ENCODE measurements at regions not wholly inside any gene's neighbourhood (a gene's known extent, or its start where the extent isn't known, plus 50 kb on each side); places are given as distances from the start of the nearest gene placed in this dataset.

GRCh38 chr3:76776927-76777326 is 263.0 kb upstream of the ROBO2 start:
- Histone ChIP-seq H3K27ac (replicated peaks in 1 of 4) (no peak overlapping the region), H3K4me3 (no peak overlapping the region), H3K36me3 (no peaks in the 10 kb centered on the region), H3K27me3 (no peaks in the 10 kb centered on the region), H3K9me3 (no peaks in the 10 kb centered on the region), H3K4me1 (no peaks in the 10 kb centered on the region)
- DNase-seq (ENCODE audit: extremely low spot score) = no peak
- intact Hi-C loops (cut with DNase I) = no loop called here
- TF ChIP-seq CTCF (IDR thresholded peaks at IDR 0.05) (no peak), EP300 (IDR thresholded peaks at IDR 0.05) (no peak), POLR2AphosphoS5 (IDR thresholded peaks at IDR 0.05) (no peak), POLR2A (IDR thresholded peaks at IDR 0.05; ENCODE audit: low read depth) (no peak)
- WGBS = 63% methylated on average over 3 of the region's 3 CpGs

DNA sequence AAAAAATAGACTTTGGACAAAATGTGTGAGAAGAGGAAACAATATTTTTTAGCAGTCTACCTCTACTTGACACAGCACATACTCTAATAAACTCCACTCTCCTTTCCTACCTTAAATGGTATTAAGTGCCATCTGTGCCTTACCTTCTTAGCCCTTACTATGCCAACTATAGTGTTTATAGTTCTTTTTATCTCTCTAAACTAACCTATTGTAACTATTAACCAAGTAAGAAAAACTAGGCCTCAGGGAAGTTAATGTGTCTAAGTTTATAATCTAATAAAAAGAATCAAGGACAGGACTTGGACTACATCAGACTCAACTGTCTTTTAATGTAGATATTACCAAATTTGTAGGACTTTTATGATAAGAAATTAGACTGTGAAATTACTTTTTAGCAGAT is 251.7 kb upstream of the ROBO2 start:
- intact Hi-C loops (cut with DNase I) = no loop called here
- no peak overlapping the region for H3K27ac ChIP-seq (replicated peaks in 1 of 4)
- H3K4me1 ChIP-seq = no peaks in the 10 kb centered on the region
- no peaks in the 10 kb centered on the region for H3K27me3 ChIP-seq
- H3K4me3 ChIP-seq = no peak overlapping the region
- no peak for DNase-seq (ENCODE audit: extremely low spot score)
- peaks cover 0 to 4% (median 1%) of the 10 kb centered on the region in 4 donors for H3K9me3 ChIP-seq
- TF ChIP-seq POLR2AphosphoS5 (IDR thresholded peaks at IDR 0.05) (no peak), POLR2A (IDR thresholded peaks at IDR 0.05; ENCODE audit: low read depth) (no peak), EP300 (IDR thresholded peaks at IDR 0.05) (no peak), CTCF (IDR thresholded peaks at IDR 0.05) (no peak)
- no peaks in the 10 kb centered on the region for H3K36me3 ChIP-seq

- TF ChIP-seq POLR2AphosphoS5 (IDR thresholded peaks at IDR 0.05) (no peak), CTCF (IDR thresholded peaks at IDR 0.05) (no peak), EP300 (IDR thresholded peaks at IDR 0.05) (no peak), POLR2A (IDR thresholded peaks at IDR 0.05; ENCODE audit: low read depth) (no peak)
- 70% methylated on average over 4 of the region's 4 CpGs for WGBS
Observed at GRCh38 chr3:76789237-76789636, 250.7 kb upstream of the ROBO2 start.

GRCh38 chr3:76811418-76811817 is 228.5 kb upstream of the ROBO2 start:
- Histone ChIP-seq H3K9me3 (no peaks in the 10 kb centered on the region), H3K4me1 (peaks cover 0 to 4% (median 0%) of the 10 kb centered on the region in 4 donors), H3K4me3 (no peak overlapping the region), H3K36me3 (no peaks in the 10 kb centered on the region), H3K27ac (replicated peaks in 1 of 4) (no peak overlapping the region), H3K27me3 (no peaks in the 10 kb centered on the region)
- intact Hi-C loops (cut with DNase I) = no loop called here
- DNase-seq (ENCODE audit: extremely low spot score) = no peak
- WGBS = 79% methylated on average over 1 of the region's 1 CpG
- TF ChIP-seq EP300 (IDR thresholded peaks at IDR 0.05) (no peak), POLR2A (IDR thresholded peaks at IDR 0.05; ENCODE audit: low read depth) (no peak)

More at GRCh38 chr3:76789237-76789636, 250.7 kb upstream of the ROBO2 start:
- Histone ChIP-seq H3K36me3 (no peaks in the 10 kb centered on the region), H3K4me1 (no peaks in the 10 kb centered on the region), H3K27me3 (no peaks in the 10 kb centered on the region), H3K27ac (replicated peaks in 1 of 4) (no peak overlapping the region), H3K9me3 (peaks cover 0 to 4% (median 0%) of the 10 kb centered on the region in 4 donors), H3K4me3 (no peak overlapping the region)
- DNase-seq (ENCODE audit: extremely low spot score) = no peak
- intact Hi-C loops (cut with DNase I) = no loop called here

GRCh38 chr3:76812649-76813242 is 227.2 kb upstream of the ROBO2 start:
- Histone ChIP-seq H3K4me3 (no peak overlapping the region), H3K27ac (replicated peaks in 1 of 4) (no peak overlapping the region), H3K4me1 (peaks cover 0 to 4% (median 0%) of the 10 kb centered on the region in 4 donors), H3K36me3 (no peaks in the 10 kb centered on the region), H3K27me3 (no peaks in the 10 kb centered on the region), H3K9me3 (no peaks in the 10 kb centered on the region)
- DNase-seq (ENCODE audit: extremely low spot score) = no peak
- TF ChIP-seq EP300 (IDR thresholded peaks at IDR 0.05) = no peak
- no peak for TF ChIP-seq CTCF (IDR thresholded peaks at IDR 0.05)
- TF ChIP-seq POLR2A (IDR thresholded peaks at IDR 0.05; ENCODE audit: low read depth) = no peak
- WGBS = 19% methylated on average over 2 of the region's 2 CpGs
- intact Hi-C loops (cut with DNase I) = no loop called here

All from esophagus muscularis mucosa (tissue), 4 donors.